DMS53 treated with DMSO at 0.1 percent for 48 hours (cell line): ENCODE measurements at regions not wholly inside any gene's neighbourhood (a gene's known extent, or its start where the extent isn't known, plus 50 kb on each side); places are given as distances from the start of the nearest gene placed in this dataset.
A peak's percentile ranks its signal among the peaks of the same experiment; 100 is the strongest.

ENCODE experiments used
- DNase-seq: peaks from one replicate; lab custom pipeline; 2025; ENCODE audit not compliant: unreplicated experiment; lab: John Stamatoyannopoulos, UW

- no peak for DNase-seq
Observed at GRCh38 chr3:18049096-18049495, 306.7 kb upstream of the TBC1D5 start.

DNA sequence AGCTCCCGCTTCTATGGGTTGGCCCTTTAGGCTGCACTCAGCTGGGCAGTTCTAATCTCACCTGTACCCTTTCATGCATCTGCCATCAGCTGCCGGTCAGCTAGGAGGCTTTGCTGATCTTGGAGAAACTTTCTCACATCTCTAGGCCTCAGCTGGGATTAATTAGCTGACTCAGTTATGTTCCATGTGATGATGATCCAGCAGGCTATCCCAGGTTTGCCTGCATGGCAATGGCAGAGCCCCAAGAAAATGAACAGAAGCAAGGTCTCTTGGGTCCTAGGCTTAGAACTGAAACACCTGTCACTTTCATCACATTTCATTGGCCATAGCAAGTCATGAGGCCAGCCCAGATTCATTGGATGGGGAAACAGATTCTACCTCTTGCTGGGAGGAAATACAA is 304.6 kb upstream of the TBC1D5 start:
- no peak for DNase-seq

DNA sequence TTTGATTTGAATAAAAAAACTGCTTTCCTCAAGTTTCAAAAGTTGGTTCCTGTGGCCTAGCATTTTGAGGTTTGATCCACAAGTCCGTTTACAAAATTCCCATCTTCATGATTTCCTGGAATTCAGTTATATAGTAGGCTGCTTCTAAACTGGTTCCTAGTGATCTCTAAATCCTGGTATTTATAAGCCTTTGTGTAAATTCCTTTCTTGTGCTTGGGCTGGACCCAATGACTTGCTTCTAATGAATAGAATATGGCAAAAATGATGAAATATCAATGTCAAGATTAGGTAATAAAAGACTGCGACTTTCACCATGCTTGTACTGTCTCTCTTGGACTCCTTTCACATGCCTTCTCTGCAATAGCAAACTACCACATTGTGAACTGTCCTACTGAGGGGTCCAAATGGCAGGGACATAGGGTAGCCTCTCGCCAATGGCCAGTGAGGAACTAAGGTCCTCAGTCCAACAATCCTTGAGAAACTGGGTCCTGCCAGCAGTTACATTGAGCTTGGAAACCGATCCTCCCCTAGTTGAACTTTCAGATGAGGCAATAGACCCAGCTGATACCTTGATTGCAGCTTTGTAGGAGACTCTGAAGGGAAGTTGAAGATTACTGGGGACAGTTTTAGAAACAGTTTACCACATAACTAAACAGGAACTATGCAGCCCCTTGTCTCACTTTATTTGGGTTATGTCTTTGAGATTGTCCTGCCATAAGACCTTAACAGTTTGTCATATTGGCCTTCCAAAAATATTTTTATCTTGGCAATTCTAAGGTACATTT is 303.9 kb upstream of the TBC1D5 start:
- DNase-seq, result no peak

DNA sequence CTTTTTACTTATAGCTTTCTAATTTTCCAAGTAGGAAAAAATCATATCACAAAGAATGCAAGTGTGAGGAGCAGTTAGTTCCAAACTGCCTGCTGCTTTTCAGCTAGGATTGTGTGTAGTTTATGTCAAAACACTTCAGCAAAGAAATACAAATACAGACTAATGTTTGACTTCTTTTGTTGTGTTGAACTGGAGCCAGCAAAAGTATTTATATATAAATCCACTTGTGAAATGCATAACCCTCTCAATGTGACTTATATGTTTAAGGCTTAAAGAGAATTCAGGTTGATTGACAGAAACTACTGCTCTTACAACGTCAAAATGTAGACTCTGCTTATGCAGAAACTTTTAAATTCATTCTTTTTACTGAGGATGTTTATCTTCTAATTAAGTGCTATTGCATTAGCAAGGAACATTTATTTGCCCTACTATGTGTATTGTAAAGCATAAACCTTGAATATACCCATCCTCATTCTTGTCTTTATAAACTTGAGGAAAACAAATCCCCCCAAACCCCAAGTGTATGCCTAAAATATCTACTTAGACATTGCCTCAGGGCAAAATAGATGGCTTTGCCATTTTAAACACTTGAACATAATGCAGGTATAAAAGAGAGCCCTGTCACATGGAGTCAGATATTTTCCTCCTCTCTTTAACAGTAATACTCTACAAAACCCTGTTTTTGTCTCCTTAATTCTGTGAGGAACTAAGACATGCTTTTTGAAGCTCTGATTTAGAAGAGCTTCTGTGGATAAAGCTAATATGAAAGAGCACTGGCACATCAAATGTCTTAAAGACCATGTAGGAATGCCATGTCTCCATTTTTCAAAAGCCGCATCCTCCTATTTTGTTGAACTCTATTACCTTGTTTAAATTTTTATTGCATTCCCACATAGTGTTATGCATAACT is 302.8 kb upstream of the TBC1D5 start:
- DNase-seq, result peak; percentile 36

DNA sequence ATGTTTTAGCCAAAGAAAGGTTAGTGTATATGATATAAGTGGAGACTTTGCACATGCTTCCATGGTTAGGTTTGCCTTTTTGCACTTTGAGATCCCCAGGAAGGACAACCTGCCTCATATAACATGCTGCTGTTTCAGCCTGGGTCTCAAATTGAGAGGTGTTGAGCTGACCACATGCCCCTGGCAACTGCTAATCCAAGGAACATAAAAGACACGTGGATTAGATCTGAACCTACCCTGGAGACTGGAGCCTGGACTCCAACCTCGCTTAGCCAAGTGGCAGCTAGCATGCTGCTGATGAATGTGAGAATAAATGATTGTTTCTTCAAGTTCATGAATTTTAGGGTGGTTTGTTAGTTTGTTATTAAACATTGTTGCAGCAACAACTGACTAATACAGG is 301.8 kb upstream of the TBC1D5 start:
- DNase-seq, result no peak

DNA sequence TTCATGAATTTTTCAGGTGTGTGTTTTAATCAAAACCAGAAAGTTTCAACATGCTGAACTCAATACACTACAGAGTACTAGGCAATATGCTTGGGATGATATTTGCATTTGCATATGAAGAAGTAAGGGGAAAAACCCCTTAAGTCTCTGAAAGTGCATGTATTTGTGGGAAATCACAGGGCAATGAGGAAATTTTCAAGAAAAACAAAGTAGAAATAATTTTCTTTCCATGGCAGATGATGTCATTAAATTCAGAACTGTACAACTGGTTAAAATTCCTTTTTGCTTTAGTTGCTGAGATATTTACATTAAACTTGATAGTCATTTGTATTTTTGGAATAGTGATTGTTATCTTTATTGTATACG is 294.0 kb upstream of the TBC1D5 start:
- no peak for DNase-seq

DNA sequence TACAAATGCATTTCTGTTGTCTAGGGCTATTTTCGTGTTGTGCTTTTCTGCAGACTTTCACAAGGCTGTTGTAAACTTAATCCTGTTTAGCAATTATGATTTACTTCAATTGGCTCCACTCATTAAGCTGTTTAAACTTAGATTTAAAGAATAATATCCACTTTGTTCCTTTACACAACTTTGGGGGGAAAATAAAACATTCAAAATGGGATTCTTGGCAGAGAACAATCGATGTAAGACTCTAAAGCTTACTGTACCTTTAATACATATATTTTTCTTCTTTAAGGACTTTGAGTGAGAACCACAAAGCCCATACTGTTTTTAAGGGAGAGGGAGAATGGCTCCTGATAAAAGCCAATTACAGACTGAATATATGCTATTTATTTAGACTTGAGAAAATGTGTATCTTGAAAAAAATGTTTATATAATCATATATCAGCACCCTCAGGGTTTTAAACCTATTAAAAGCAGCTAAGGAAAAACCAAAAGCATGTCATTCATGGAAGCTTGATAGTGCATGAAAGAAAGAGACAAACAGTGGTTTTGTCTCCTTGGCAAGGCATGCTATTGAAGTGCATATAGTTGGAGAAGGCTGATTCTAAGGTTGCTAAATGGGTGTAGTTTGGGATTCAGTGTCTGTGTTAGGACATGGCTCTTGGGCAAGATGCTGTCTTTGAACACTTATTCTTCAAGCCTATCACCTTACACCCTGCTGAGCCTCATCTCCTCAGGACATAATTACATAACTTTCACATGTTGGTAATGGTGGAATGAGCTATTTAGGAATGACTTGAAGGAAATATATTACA is 293.4 kb upstream of the TBC1D5 start:
- DNase-seq, result no peak

- no peak for DNase-seq
Observed at GRCh38 chr3:18033581-18034108, 291.2 kb upstream of the TBC1D5 start.

- no peak for DNase-seq
Observed at GRCh38 chr3:18030371-18030870, 288.0 kb upstream of the TBC1D5 start.

- DNase-seq, result no peak
Observed at GRCh38 chr3:18027161-18027939, 284.9 kb upstream of the TBC1D5 start.

- no peak for DNase-seq
Observed at GRCh38 chr3:18024715-18025114, 282.3 kb upstream of the TBC1D5 start.

GRCh38 chr3:18019161-18019495 is 276.7 kb upstream of the TBC1D5 start:
- no peak for DNase-seq

DNA sequence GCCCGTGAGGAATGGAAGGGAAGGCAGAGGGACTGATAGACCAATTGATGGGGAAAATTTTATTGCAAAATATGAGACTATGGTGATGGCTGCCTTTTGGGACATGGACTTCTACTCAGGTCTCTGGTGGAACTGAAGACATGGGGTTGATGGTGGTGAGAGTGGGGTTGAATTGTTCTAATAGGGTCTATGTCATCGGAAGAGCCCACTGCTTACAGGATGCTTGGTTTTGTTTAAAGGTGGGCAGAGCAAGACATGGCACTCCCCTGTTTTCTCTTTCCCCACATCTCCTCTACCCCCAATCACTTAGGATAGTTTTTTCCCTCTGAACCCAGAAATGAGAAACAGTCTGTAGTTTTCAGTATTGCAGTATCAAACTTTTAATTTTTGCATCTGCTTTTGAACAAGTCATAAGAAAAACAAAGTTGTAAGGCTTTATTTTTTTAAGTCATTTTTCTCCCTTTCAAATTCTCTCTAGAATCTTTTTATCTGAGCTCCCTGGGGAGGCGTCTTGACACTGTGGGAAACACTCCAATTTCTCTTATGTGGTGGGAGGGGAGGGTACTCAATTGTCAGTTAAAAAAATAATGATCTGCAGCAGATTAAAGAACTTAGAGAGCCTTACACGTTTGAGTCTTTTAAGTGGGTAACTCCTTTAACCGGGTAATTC is 276.2 kb upstream of the TBC1D5 start:
- DNase-seq, result no peak

GRCh38 chr3:18016366-18016765 is 273.9 kb upstream of the TBC1D5 start:
- DNase-seq, result no peak

- no peak for DNase-seq
Observed at GRCh38 chr3:18012933-18013332, 270.5 kb upstream of the TBC1D5 start.

DNA sequence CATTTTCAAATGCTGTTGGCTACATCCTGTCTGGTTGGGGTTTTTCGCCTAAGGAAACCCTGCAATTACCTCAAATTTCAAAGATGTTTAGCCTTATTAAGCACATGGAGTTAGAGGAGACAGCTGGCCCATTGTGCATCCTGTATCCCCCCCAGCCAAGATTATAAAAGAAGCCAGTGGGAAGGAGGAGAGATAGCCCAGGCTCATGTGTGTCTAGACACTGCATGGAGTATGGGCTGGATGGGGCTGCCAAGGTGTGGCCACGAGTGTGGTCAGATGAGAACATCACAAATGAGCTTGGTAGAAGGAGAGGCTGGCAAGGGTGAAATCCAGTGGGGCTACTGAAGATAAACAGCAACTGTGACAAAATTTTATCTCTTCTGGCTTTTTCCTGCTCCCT is 270.0 kb upstream of the TBC1D5 start:
- DNase-seq, result no peak

- no peak for DNase-seq
Observed at GRCh38 chr3:18011387-18011786, 269.0 kb upstream of the TBC1D5 start.

- DNase-seq, result no peak
Observed at GRCh38 chr3:18010001-18010400, 267.6 kb upstream of the TBC1D5 start.

- no peak for DNase-seq
Observed at GRCh38 chr3:18008706-18009368, 266.4 kb upstream of the TBC1D5 start.
